Sigmoid colon (tissue), 4 donors: ENCODE measurements at regions not wholly inside any gene's neighbourhood (a gene's known extent, or its start where the extent isn't known, plus 50 kb on each side); places are given as distances from the start of the nearest gene placed in this dataset.

Experiments used
- CTCF ChIP-seq, 4 experiments: fragments of 450-650 bp in 3 of 4; fragments of 200-600 bp in 1 of 4; IDR thresholded peaks; one replicate each; pipeline ENCODE4 v1.5.1; 2016 to 2019; ENCODE audit warnings: antibody characterized with exemption in 4 of 4, mild to moderate bottlenecking in 3 of 4, moderate library complexity in 2 of 4
- EP300 ChIP-seq, 4 donors: sonication (generic); formaldehyde crosslinking; IDR thresholded peaks; one replicate each; pipeline ENCODE4 v1.6.1; 2017; ENCODE audit warnings: antibody characterized with exemption in 4 of 4
- POLR2A ChIP-seq, 2 donors: fragments of 450-650 bp; IDR thresholded peaks; one replicate each; pipeline ENCODE4 v1.6.1; 2016; ENCODE audit warnings: antibody characterized with exemption in 2 of 2, mild to moderate bottlenecking in 2 of 2, moderate library complexity in 2 of 2
- POLR2AphosphoS5 ChIP-seq, 4 donors: sonication (generic); formaldehyde crosslinking; IDR thresholded peaks; one replicate each; pipeline ENCODE4 v1.6.1; 2017; ENCODE audit warnings: antibody characterized with exemption in 4 of 4

DNA sequence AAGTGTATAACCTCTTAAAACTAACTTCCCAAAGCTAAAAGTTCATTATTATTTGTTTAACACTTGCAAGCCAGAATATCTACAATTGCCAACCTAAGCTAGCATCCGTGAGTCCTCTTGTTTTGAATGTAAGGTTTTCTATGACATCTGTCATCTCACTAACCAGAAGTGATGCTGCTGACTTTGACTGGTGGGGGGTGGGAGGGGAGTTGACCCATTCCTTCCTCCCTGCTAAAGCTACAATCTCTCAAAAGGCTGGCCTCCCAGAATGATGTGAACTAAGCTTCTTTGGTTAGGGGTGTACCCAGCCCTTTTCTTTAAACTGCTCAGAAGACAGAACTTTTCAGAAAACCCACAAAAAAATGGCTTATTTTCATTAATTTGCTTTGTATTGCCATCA, 280.6 kb downstream of the ZEB2 start:
- TF ChIP-seq CTCF (IDR thresholded peaks at IDR 0.05) (no peak), POLR2A (IDR thresholded peaks at IDR 0.05) (no peak), POLR2AphosphoS5 (IDR thresholded peaks at IDR 0.05) (no peak), EP300 (IDR thresholded peaks at IDR 0.05) (no peak)
